ENCODE measurements at regions not wholly inside any gene's neighbourhood (a gene's known extent, or its start where the extent isn't known, plus 50 kb on each side); places are given as distances from the start of the nearest gene placed in this dataset.
A peak's percentile ranks its signal among the peaks of the same experiment; 100 is the strongest.

DNA sequence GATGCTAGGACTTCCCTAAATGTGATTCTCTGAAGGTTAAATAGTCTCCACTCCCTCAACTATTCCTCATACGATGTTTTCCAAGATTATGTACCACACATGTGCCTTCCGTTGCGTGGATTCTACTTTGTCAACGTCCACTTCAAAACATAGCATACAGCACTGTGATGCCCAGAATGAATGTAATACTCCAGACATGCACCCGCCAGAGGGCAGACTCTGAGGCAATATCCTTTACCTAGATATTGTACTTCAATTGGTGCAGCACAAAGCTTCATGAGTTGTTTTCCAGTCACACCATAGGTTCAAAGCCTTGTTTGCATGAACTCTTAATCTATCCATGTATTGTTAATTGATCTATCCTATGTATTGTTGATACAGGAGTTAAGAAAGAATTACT is 201.0 kb upstream of the NABP1 start:
- 93 to 98% (median 94%) methylated on average over 5 of the region's 5 CpGs for WGBS, 3 donors
- no peaks in the 10 kb centered on the region for H3K36me3 ChIP-seq (ENCODE audit: control insufficient read depth in 3 of 3, insufficient read depth in 2 of 3, low read depth in 1 of 3, low read length in 3 of 3)
- no peak overlapping the region for H3K27ac ChIP-seq (ENCODE audit: low read depth in 1 of 3, low read length in 2 of 3)
- peaks cover 0 to 13% of the 10 kb centered on the region in 2 donors for H3K9me3 ChIP-seq (ENCODE audit: control insufficient read depth in 2 of 2, insufficient read depth in 1 of 2, low read depth in 1 of 2, low read length in 1 of 2)
- DNase-seq: no peak
- no peak for FAIRE-seq
- peaks cover 0 to 4% (median 0%) of the 10 kb centered on the region in 3 donors for H3K27me3 ChIP-seq (ENCODE audit: control insufficient read depth in 3 of 3, insufficient read depth in 3 of 3, low read length in 3 of 3)
- peaks cover 0 to 6% (median 6%) of the 10 kb centered on the region in 3 donors for H3K4me1 ChIP-seq (ENCODE audit: control insufficient read depth in 3 of 3, insufficient read depth in 2 of 3, low read depth in 1 of 3, low read length in 2 of 3)
- no peak overlapping the region for H3K4me3 ChIP-seq (ENCODE audit: low read depth in 1 of 3, low read length in 3 of 3)

DNA sequence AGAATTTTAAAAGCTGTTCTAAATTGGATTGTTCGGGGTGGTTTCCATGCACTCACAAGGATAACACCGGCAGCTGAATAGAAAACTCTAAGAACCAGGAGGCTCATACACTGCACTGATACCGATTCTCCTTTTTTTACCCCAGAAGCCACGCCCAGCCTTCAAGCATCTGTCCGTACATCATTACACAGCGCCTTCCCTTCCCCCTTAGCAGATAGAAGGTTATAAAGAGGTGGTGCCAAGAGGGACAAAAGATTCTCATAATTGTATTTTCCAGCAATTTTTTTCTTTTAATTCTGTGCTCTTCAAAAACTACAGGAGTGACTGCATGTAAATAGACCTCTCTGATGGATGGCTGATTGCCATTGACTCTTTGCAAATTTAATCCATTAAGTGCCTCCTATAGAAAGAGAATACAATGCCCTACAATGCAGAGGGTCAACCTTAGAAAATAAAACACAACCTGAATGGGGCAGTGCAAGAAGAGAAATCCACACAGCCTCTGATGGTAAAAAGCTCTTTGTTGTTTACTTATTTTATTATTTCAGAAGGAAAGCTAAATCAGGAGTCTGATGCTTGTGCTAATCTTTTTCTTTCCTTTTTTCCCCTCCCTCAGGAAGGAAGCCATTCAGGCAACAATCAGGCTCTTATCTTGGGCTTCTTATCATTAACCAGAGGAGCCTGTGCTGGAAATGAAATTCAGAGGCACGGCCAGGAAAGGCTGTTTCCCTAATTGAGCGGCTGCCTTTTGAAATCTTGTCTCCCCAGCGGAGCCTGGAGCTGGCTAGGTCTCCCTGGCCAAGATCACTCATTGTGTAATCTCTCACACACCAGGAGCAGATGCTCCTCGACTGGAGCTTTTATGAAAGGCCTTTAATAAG is 198.9 kb upstream of the NABP1 start:
- peaks cover 0 to 6% (median 6%) of the 10 kb centered on the region in 3 donors for H3K4me1 ChIP-seq (ENCODE audit: control insufficient read depth in 3 of 3, insufficient read depth in 2 of 3, low read depth in 1 of 3, low read length in 2 of 3)
- H3K36me3 ChIP-seq (ENCODE audit: control insufficient read depth in 3 of 3, insufficient read depth in 2 of 3, low read depth in 1 of 3, low read length in 3 of 3): no peaks in the 10 kb centered on the region
- no peak overlapping the region for H3K4me3 ChIP-seq (ENCODE audit: low read depth in 1 of 3, low read length in 3 of 3)
- WGBS, 3 donors: 14 to 39% (median 32%) methylated on average over 10 of the region's 10 CpGs
- peaks cover 0 to 4% (median 0%) of the 10 kb centered on the region in 3 donors for H3K27me3 ChIP-seq (ENCODE audit: control insufficient read depth in 3 of 3, insufficient read depth in 3 of 3, low read length in 3 of 3)
- FAIRE-seq (no peak), DNase-seq (peak; percentile 78 to 79)
- H3K27ac ChIP-seq (ENCODE audit: low read depth in 1 of 3, low read length in 2 of 3): peak overlapping the region in 1 of 3 donors; percentile 27
- H3K9me3 ChIP-seq (ENCODE audit: control insufficient read depth in 2 of 2, insufficient read depth in 1 of 2, low read depth in 1 of 2, low read length in 1 of 2): peaks cover 0 to 30% of the 10 kb centered on the region in 2 donors

DNA sequence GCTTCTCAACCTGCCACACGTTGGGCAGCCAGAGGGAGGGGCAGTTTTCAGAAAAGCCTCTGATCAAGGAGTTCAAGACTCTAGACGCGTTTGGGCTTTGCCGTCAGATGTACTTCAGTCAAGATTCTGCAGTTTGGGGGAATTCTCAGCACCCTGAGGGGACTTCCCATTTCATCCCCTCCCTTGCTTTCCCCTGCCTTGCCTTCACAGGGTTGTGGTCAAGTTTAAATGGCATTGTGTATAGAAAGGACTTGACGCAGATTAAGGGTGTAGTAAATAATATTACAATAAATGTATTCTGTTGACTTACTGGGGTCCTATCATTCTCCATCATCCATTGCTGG is 198.3 kb upstream of the NABP1 start:
- H3K27ac ChIP-seq (ENCODE audit: low read depth in 1 of 3, low read length in 2 of 3): peak overlapping the region in 1 of 3 donors; percentile 27
- peaks cover 0 to 6% (median 6%) of the 10 kb centered on the region in 3 donors for H3K4me1 ChIP-seq (ENCODE audit: control insufficient read depth in 3 of 3, insufficient read depth in 2 of 3, low read depth in 1 of 3, low read length in 2 of 3)
- H3K36me3 ChIP-seq (ENCODE audit: control insufficient read depth in 3 of 3, insufficient read depth in 2 of 3, low read depth in 1 of 3, low read length in 3 of 3): no peaks in the 10 kb centered on the region
- H3K9me3 ChIP-seq (ENCODE audit: control insufficient read depth in 2 of 2, insufficient read depth in 1 of 2, low read depth in 1 of 2, low read length in 1 of 2): peaks cover 0 to 31% of the 10 kb centered on the region in 2 donors
- FAIRE-seq: no peak
- DNase-seq: no peak
- 9 to 36% (median 10%) methylated on average over 5 of the region's 5 CpGs for WGBS, 3 donors
- no peak overlapping the region for H3K4me3 ChIP-seq (ENCODE audit: low read depth in 1 of 3, low read length in 3 of 3)
- peaks cover 0 to 4% (median 0%) of the 10 kb centered on the region in 3 donors for H3K27me3 ChIP-seq (ENCODE audit: control insufficient read depth in 3 of 3, insufficient read depth in 3 of 3, low read length in 3 of 3)

DNA sequence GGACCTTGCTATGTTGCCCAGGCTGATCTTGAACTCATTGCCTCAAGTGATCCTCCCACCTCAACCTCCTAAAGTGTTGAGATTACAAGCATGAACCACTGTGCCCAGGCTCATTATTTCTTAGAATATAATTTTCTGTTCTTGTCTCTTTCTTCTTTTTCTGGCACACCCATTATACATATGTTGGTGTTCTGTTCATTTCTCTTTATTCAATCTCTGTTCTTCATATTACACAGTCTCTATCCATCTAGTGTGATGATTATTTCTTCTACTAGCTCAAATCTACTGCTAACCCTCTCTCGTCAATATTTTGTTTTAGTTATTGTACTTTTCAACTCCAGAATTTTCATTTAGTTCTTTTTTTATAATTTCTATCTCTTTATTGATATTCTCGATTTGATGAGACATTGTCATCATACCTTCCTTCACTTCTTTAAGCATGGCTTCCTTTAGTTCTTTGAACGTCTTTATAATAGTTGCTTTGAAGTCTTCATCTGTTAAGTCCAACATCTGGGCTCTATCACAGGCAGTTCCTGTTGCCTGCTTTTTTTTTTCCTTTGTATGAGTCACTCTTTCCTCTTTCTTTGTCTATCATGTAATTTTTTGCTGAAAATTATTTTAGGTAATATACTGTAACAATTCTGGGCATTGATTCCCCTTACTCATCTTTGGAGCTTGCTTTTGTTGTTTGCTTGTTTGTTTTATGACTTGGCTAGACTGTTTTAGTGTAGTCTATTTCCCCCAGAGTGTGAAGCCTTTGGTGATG is 196.4 kb upstream of the NABP1 start:
- WGBS, 3 donors: 86 to 88% (median 88%) methylated on average over 3 of the region's 3 CpGs
- H3K9me3 ChIP-seq (ENCODE audit: control insufficient read depth in 2 of 2, insufficient read depth in 1 of 2, low read depth in 1 of 2, low read length in 1 of 2): peaks cover 0 to 28% of the 10 kb centered on the region in 2 donors
- H3K27me3 ChIP-seq (ENCODE audit: control insufficient read depth in 3 of 3, insufficient read depth in 3 of 3, low read length in 3 of 3): peaks cover 0 to 4% (median 0%) of the 10 kb centered on the region in 3 donors
- peaks cover 0 to 6% (median 6%) of the 10 kb centered on the region in 3 donors for H3K4me1 ChIP-seq (ENCODE audit: control insufficient read depth in 3 of 3, insufficient read depth in 2 of 3, low read depth in 1 of 3, low read length in 2 of 3)
- FAIRE-seq (no peak), DNase-seq (no peak)
- no peak overlapping the region for H3K27ac ChIP-seq (ENCODE audit: low read depth in 1 of 3, low read length in 2 of 3)
- H3K4me3 ChIP-seq (ENCODE audit: low read depth in 1 of 3, low read length in 3 of 3): no peak overlapping the region
- H3K36me3 ChIP-seq (ENCODE audit: control insufficient read depth in 3 of 3, insufficient read depth in 2 of 3, low read depth in 1 of 3, low read length in 3 of 3): no peaks in the 10 kb centered on the region

DNA sequence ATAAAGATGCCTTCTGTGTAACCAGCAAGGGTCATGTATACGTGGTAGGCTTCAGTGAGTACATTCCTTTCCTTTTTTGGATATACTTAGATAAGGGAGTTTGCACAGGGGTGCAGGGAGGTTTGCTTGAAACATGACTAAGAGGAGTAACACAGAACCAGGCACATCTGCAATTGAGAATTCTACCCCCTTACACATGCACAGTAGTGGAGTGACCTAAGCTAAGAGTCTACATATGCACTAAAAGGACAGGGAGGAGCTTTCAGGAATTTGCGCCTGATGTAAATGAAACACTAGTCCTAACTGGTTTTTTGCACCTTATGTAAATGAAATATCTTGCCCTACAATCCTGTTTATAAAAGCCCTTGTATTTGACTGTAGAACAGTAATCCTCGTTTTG is 194.8 kb upstream of the NABP1 start:
- DNase-seq: no peak
- H3K4me3 ChIP-seq (ENCODE audit: low read depth in 1 of 3, low read length in 3 of 3): no peak overlapping the region
- WGBS, 3 donors: 62 to 76% (median 63%) methylated on average over 3 of the region's 3 CpGs
- H3K9me3 ChIP-seq (ENCODE audit: control insufficient read depth in 2 of 2, insufficient read depth in 1 of 2, low read depth in 1 of 2, low read length in 1 of 2): peaks cover 0 to 28% of the 10 kb centered on the region in 2 donors
- H3K27ac ChIP-seq (ENCODE audit: low read depth in 1 of 3, low read length in 2 of 3): no peak overlapping the region
- H3K4me1 ChIP-seq (ENCODE audit: control insufficient read depth in 3 of 3, insufficient read depth in 2 of 3, low read depth in 1 of 3, low read length in 2 of 3): peaks cover 0 to 11% (median 6%) of the 10 kb centered on the region in 3 donors
- peaks cover 0 to 4% (median 0%) of the 10 kb centered on the region in 3 donors for H3K27me3 ChIP-seq (ENCODE audit: control insufficient read depth in 3 of 3, insufficient read depth in 3 of 3, low read length in 3 of 3)
- no peak for FAIRE-seq
- H3K36me3 ChIP-seq (ENCODE audit: control insufficient read depth in 3 of 3, insufficient read depth in 2 of 3, low read depth in 1 of 3, low read length in 3 of 3): no peaks in the 10 kb centered on the region

DNA sequence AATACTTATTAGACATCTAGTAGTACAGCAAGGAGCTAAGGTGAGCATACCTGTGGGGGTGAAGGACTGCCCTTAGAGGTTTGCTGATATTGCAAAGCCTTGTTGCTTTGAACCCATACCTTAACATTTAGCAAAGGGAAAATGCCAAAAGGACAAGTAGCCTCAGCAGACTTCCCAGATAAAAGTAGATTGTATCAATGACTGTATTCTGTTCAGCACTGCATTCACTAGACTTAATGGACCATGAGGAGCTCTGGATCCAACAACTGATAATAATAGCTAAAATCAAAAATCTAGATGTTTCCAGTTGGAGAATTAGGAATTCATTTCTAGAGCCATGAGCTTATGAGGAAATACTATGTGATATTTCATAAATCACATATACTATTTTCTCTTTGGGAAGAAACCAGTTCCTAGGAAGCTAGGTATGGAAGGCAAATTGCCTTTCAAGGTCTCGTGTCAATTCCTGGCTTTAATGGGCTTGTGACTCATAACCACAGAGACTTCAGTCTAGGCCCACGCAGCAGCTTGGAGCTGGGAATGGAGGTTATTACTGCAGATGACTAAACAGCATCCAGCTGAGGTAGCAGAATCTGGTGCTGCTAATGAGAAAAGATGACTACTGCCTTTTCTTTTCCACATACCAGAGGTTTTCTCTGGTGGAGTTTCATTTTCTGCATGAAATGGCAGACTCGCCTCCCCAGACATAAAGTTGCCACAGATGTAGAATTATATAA is 191.2 kb upstream of the NABP1 start:
- Histone ChIP-seq H3K36me3 (ENCODE audit: control insufficient read depth in 3 of 3, insufficient read depth in 2 of 3, low read depth in 1 of 3, low read length in 3 of 3) (no peaks in the 10 kb centered on the region), H3K4me1 (ENCODE audit: control insufficient read depth in 3 of 3, insufficient read depth in 2 of 3, low read depth in 1 of 3, low read length in 2 of 3) (peaks cover 0 to 11% (median 0%) of the 10 kb centered on the region in 3 donors), H3K4me3 (ENCODE audit: low read depth in 1 of 3, low read length in 3 of 3) (no peak overlapping the region), H3K27me3 (ENCODE audit: control insufficient read depth in 3 of 3, insufficient read depth in 3 of 3, low read length in 3 of 3) (no peaks in the 10 kb centered on the region), H3K27ac (ENCODE audit: low read depth in 1 of 3, low read length in 2 of 3) (peak overlapping the region in 1 of 3 donors; percentile 62), H3K9me3 (ENCODE audit: control insufficient read depth in 2 of 2, insufficient read depth in 1 of 2, low read depth in 1 of 2, low read length in 1 of 2) (peaks cover 0 to 20% of the 10 kb centered on the region in 2 donors)
- DNase-seq: peak; percentile 54 to 66
- WGBS, 3 donors: 42 to 64% (median 62%) methylated on average over 3 of the region's 3 CpGs
- FAIRE-seq: no peak

DNA sequence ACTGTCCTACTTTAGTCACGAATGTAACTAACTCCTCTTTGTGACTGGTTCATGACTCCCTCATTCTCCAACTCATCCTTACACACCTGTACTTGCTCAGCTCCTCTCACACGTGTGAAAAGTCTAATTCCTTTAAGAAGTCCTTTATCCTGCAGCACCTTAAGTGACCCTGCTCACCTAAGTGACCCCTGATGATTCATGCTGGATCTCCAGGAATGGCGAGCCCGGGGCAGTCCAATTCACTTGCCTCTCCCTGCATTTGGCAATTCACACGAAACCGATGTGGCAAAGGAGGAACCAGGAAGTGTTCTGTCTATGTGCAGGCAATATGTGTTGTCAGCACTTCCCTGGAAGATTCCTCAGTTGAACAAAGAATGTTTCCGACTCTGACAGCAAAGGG is 189.8 kb upstream of the NABP1 start:
- H3K27me3 ChIP-seq (ENCODE audit: control insufficient read depth in 3 of 3, insufficient read depth in 3 of 3, low read length in 3 of 3): no peaks in the 10 kb centered on the region
- FAIRE-seq: no peak
- DNase-seq: peak; percentile 41 to 84
- peaks cover 0 to 9% of the 10 kb centered on the region in 2 donors for H3K9me3 ChIP-seq (ENCODE audit: control insufficient read depth in 2 of 2, insufficient read depth in 1 of 2, low read depth in 1 of 2, low read length in 1 of 2)
- WGBS, 3 donors: 20 to 59% (median 40%) methylated on average over 7 of the region's 7 CpGs
- H3K4me3 ChIP-seq (ENCODE audit: low read depth in 1 of 3, low read length in 3 of 3): no peak overlapping the region
- peak overlapping the region in 2 of 3 donors; percentile 27 to 44 for H3K27ac ChIP-seq (ENCODE audit: low read depth in 1 of 3, low read length in 2 of 3)
- peaks cover 0 to 11% (median 0%) of the 10 kb centered on the region in 3 donors for H3K4me1 ChIP-seq (ENCODE audit: control insufficient read depth in 3 of 3, insufficient read depth in 2 of 3, low read depth in 1 of 3, low read length in 2 of 3)
- no peaks in the 10 kb centered on the region for H3K36me3 ChIP-seq (ENCODE audit: control insufficient read depth in 3 of 3, insufficient read depth in 2 of 3, low read depth in 1 of 3, low read length in 3 of 3)

DNA sequence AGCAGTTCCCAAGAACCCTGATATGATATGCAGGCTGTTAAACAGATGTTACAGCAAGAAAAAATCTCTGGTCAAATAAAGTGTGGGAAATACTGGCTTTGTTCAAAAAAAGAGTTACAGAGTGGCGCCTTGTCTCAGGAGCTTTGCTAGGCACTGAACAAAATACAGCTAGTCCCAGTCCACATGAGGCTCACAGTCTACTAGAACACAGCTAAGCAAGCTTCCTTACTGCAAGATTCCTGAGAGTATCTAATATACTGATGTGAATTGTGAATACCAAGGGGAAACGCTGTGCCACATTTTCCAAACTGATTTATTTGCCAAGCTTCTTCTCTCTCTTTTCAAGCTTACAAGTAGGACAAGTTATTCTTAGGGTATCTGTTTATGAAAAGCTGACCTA is 188.8 kb upstream of the NABP1 start:
- Histone ChIP-seq H3K27ac (ENCODE audit: low read depth in 1 of 3, low read length in 2 of 3) (no peak overlapping the region), H3K36me3 (ENCODE audit: control insufficient read depth in 3 of 3, insufficient read depth in 2 of 3, low read depth in 1 of 3, low read length in 3 of 3) (no peaks in the 10 kb centered on the region), H3K27me3 (ENCODE audit: control insufficient read depth in 3 of 3, insufficient read depth in 3 of 3, low read length in 3 of 3) (no peaks in the 10 kb centered on the region), H3K9me3 (ENCODE audit: control insufficient read depth in 2 of 2, insufficient read depth in 1 of 2, low read depth in 1 of 2, low read length in 1 of 2) (peaks cover 0 to 8% of the 10 kb centered on the region in 2 donors), H3K4me3 (ENCODE audit: low read depth in 1 of 3, low read length in 3 of 3) (no peak overlapping the region), H3K4me1 (ENCODE audit: control insufficient read depth in 3 of 3, insufficient read depth in 2 of 3, low read depth in 1 of 3, low read length in 2 of 3) (peaks cover 0 to 11% (median 0%) of the 10 kb centered on the region in 3 donors)
- FAIRE-seq (no peak), DNase-seq (no peak)
- 73 to 88% (median 87%) methylated on average over 2 of the region's 2 CpGs for WGBS, 3 donors
